ENCODE measurements at regions not wholly inside any gene's neighbourhood (a gene's known extent, or its start where the extent isn't known, plus 50 kb on each side); places are given as distances from the start of the nearest gene placed in this dataset.
"Not testable (repeated sequence)": the region's sequence is repeated elsewhere in the genome, so short reads cannot be mapped to it uniquely, and the experiment has no call there.

DNA sequence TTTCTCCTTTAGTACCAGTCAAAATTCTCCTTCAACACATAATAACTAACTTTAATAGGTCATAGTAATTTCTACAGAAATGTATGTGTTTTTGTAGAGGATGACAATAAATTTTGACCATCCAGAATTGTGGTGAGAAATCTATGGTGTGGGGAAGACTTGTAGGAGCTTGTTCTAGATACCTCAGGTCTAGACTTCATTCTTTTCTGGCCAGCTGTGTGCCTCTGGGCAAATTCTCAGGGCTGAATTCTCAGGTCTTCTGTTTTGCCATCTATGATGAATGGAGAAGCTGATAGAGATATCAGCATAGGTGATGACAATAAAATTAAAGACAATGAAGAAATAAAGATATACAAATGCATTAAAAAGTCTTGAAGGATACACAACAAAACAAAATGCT lies 298.6 kb upstream of the MEF2C start:
- no peak for DNase-seq

DNA sequence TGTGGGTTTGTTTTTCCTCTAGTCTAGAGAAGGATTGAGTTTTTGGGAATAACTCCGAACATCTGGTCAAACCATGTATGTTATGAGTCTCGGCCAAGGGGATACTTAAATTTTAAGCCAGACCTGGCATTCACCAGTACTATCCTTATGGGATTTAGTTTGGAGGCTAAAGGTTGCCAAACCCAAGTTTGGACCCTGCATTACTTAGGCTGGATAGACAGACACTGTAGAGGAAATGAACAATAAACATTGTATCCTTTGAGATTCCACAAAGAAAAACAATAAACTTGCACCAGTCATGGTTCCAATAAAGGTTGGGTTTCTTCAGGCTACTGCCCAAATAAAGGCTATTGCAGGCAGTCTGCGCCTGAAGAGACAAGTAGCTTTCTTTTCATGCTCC lies 296.7 kb upstream of the MEF2C start:
- no peak for DNase-seq

DNA sequence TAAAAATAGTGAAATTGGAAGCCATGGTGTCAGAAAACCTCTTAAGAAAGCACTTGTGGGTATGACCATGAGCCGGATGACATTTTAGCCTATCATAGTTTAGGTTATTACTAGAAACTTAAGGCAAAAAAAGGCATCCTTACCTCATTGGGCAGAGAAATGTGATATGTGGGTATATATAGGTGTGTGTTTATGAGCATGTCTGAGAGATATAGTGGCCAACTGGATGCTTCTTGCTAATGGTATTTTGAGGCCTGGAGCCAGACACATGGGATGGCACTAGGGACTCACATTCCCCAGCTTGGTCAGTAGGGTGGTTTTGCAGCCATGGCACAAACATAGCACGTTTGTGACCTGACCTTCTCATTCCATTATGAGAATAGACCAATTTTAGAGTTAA lies 295.6 kb upstream of the MEF2C start:
- no peak for DNase-seq

DNA sequence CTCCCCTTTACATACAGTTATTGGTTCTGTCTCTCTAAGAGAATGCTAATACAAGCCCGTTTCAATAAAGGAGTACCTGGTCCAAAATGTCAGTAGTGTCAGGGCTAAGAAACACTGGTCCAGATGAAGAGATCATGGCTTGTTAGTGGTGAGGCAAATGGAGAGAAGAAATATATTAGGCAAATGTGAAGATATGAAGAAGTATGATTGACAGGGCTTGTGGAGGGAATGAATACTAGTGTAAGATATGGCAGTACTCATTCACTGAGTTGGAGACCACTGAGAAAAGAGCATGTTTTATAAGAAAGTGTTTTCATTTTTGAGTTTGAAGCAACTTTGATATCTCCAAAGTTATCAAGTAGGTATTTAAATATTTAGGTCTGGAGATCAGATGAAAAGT lies 290.5 kb upstream of the MEF2C start:
- DNase-seq = no peak

DNA sequence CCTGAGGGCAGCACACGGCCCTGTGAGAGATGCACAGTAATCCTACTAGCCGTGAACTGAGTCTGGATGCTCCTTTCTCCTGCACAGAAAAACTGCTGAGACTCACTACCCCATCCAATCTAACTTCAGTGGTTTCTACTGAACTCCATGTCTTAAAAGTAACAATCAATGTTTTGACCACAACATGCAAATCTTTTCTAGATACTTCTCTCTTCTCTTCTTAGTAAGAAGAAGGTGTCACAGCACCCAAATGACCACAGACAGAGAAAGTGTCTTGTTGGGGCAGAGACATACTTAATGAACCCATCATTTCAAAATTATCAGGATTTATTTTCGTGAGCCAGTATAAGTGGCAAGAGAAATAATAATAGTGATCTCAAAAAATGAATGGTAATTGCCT lies 285.8 kb upstream of the MEF2C start:
- DNase-seq = no peak

DNA sequence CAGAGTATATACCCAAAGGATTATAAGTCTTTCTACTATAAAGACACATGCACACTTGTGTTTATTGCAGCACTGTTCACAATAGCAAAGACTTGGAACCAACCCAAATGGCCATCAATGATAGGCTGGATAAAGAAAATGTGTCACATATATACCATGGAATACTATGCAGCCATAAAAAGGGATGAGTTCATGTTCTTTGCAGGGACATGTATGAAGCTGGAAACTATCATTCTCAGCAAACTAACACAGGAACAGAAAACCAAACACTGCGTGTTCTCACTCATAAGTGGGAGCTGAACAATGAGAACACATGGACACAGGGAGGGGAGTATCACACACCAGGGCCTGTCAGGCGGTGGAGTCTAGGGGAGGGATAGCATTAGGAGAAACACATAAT lies 281.7 kb upstream of the MEF2C start:
- not testable (repeated sequence) for DNase-seq

DNA sequence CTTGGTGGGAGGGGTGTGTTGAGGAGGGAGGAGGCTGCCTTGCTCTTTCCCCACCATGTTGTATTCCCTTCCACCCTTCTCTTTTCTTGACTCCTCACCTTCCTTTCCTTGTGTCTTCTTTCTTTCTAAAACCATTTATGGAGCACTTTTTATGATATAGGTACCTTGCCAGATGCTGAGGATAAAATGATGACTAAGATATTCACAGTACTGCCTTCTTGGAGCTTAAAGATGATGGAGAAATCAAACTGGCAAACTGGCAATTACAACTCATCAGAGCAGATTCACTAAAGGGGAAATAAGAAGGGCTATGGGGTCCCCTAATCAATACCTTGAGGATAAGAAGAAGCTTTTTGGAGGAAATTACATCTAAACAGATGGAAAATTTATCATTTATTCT lies 273.2 kb upstream of the MEF2C start:
- no peak for DNase-seq

DNA sequence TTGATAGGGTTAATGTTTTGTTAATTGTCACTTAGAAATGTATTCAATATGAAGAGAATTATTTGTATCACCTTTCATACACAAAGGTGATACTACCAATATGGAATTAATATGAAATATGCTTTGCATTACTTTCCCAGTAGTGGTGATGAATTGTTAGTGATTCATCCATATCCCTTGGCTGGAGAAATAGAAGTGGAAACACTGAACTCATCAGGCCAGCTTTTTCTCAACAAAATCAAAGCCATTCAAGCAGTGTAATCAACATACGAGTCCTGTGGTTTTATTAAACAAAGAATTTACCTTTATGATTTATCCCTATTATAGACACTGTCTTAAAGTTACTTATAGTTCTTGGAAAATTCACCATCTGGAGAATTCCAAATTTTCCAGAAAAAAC lies 264.0 kb upstream of the MEF2C start:
- DNase-seq = no peak

DNA sequence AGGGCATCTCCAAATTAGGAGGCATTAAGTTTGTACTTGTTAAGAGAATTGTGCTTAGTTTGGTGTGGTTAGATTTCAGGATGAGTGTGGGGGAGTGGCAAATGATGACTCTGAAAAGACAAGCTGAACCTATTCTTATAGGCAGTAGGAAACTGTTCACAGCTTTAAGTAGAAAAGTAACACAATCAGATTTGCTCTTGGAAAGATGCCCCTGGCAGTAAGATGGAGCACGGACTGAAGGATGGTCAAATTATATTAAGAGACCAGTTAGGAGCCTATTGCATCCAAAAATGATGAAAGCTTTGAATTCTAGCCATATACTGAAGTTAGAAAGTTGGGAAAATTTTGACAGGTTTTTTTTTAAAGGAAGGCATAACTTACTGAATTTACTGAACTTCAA lies 254.2 kb upstream of the MEF2C start:
- DNase-seq = no peak

DNA sequence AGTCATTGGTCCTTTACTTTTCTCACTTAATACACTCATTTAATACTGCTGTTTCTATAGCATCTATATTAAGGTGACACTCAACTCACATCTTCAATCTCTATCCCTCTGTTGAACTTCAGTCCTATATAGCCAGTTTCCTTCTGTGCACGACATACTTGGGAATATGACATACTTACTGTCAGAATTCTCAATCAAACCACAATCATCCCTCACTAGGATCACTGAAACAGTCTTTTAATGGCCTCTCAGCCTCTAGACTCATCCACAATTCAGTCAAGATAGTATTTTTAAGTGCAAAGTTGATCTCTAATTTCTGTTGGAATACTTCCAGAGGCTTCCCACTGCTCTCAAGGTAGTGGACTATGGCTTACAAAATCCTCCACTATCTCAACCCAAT lies 251.0 kb upstream of the MEF2C start:
- DNase-seq = no peak

DNA sequence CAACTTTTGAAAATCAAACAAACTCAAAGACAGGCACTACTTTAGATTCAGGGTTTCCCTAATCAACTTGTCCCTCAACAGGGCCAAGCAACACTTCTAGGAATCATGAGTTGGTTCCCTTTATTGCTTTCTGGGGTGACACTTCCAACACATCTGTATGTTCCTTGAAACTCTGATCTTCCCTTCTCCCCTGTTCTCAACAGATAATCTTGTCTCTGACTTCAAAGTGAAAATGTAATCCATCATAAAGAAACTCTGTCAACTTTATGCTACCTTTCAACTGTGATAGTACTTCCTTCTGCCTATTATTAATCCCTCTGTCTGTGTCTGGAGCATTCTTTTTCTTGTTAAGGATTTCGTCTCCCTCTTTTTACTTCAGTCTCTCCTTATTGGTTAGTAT lies 250.1 kb upstream of the MEF2C start:
- DNase-seq = no peak

DNA sequence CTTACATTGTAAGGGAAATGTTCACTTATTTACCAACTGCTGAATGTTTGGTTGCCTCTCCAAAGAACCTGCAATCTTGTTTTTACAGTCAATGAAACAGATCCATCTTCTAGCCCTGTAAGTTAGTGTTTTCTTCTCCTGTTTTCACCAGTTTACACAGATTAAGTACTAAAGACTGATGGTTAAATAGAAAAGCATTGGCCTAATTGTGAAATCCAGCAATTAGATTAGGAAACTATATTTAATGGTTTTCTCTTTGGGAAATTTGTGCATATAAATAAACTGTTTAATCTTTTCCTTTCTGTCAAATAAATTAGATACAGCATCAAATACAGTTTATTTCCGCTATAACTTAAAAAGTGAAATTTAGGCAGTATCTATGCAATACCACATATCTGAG lies 247.9 kb upstream of the MEF2C start:
- no peak for DNase-seq

DNA sequence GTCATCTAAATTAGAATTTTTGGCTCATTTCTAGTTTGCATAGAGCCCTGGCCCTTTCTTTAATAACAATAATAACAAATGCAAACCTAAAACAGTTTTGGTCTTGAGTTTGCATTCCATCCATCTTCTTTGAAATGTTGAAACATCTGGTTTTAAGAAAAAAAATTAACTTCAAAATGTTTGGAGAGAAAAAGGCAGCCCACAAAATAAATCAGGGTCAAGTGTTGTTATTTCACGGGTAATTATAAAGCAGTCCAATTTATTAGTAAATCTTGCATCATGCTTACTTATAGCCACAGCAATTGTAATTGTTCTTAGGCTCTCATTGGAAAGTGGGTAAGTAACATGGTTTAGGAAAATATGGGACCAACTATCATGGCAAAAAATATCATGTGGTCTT lies 247.0 kb upstream of the MEF2C start:
- no peak for DNase-seq

DNA sequence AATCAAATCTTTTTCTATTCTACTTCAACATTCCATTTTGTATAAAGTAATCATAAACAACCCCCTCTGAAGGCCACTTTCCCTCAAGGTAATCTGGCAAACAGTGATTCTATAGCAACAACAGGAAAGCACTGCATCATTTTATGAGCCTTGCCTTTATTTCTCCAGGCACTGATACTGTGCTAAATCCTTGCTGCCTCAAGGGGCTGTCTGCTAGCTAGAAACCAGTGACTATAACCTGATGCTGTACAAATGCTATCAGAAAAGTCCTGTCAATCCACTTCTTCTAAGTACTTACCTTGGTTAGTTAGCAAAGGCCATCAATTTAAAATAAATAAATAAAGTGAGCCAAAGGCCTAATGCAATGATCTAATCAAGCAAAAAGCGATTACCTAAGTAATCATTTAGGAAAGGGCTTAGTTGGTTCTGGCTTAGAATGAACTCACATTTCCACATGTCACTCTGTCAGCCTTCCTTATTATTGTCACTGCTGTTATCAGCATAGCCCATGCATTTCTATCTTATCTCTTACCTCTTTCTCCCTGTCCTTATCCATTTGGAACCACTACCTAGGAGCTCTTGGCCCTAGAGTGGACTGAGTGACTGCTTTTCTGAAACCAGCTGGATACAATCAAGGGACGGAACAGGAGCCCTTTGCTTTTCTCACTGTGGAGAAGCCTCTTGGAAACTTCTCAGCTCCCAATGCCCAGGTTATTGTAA lies 246.1 kb upstream of the MEF2C start:
- no peak for DNase-seq

DNA sequence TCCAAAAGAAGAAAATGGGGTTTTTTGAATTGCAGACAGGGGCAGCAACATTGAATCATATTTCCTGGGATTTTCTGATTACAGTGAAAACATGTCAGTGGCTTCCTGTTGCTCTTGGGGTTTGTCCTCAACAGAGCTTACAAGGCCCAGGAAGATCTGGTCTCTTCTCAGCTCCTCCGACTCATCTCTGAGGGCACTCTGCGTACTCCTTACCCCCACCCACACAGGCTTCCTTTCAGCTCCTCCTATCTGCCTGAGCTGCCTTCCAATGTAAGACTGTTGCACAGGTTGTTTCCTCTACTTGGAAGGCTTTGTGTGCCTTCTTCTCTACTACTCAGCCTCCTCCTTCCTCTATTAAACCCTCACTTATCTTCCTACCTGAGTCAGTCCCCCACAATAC lies 245.1 kb upstream of the MEF2C start:
- DNase-seq = no peak

DNA sequence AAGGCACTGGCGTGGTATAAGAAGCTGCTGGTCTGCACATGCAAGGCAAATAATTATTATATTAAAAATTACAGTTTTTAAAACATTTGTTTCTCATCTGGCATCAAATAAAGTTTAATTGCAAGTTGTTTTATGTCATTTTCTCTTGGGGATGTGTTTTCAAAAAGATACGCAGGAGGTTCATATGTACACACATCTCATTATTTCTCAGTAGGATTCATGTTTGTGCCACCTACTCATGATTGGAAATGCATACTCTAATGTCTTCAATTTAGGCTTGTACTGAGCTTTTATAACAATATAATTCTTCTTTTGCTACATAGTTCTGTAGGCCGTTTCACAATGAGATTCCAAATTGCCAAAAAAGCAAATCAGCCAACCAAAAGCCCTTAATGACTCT lies 244.2 kb upstream of the MEF2C start:
- DNase-seq = no peak

DNA sequence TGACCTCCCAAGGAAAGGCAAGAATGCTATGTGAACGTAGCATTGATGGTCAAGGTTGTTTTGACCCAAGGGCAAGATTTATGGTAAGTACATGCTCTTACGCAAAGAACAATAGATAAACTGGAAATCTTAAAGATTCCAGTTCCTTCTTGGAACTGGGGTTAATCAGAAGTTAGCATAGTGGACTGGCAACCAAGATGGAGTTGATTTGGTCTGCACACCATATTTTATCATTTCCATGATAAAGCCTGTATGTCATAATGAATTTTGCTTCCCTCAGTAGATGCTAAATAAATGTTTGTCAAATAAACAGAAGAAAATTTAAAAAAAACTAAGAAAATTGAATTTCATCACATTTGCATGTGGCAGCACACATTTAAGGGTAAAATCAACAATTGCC lies 242.4 kb upstream of the MEF2C start:
- DNase-seq = no peak

DNA sequence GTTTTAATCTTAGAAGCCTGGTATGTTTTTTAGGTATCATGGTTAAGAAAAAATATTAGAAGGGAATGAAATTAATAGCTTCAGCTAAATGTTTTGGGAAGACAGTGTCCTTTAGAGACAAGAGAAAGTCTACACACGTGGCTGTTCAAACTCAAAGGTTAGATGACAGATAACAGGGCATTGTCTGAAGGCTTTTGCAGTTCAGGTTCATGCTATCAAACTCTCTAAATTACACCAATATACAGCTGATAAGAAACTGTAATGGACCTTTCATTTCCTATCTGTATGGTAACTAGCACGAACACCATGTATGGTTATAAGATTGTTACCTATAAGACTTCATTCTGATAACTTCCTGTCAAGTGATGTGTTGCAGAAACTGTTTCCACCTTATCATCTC lies 240.6 kb upstream of the MEF2C start:
- DNase-seq = no peak

DNA sequence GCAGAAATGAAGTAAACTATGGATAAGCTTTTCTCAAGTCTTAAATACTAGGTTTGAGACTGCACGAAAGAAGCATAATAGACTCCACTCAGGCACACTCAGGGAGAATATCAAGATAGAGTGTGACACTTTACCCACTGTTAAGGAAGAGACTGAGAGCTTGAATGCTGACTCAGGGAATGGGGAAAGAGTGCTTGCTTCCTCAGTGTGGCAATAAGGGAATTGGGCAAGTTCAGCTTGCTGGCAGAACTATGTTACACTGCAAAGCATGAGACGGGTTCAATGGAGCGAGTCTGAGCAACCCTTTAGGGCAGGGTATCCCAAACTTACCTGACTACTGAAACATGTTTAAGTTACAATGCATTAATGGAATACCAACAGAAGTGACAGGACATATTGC lies 237.7 kb upstream of the MEF2C start:
- no peak for DNase-seq

DNA sequence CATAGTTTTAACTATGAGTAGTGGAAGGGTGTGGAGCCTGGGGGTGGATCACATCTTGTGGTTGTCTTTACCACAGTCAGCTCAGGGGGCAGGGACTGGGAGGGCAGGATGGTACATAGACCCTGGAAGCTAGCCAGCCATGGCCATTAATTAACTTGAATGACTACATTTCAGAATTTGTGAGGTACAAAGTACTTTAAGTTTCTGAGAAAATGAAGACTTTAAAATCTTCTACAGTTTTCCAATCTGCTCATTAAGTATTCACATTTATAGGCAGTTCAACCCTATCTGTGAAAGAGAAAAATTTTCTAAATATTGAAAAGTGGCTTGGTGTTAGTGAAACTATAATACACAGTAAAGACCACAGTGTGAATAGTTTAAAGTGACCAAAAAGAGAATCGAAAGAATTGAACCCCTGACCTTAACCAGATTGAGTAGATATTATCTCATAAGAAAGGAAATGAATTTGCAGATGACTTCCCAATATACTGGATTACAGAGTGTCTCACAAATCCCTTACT lies 234.2 kb upstream of the MEF2C start:
- DNase-seq = no peak

DNA sequence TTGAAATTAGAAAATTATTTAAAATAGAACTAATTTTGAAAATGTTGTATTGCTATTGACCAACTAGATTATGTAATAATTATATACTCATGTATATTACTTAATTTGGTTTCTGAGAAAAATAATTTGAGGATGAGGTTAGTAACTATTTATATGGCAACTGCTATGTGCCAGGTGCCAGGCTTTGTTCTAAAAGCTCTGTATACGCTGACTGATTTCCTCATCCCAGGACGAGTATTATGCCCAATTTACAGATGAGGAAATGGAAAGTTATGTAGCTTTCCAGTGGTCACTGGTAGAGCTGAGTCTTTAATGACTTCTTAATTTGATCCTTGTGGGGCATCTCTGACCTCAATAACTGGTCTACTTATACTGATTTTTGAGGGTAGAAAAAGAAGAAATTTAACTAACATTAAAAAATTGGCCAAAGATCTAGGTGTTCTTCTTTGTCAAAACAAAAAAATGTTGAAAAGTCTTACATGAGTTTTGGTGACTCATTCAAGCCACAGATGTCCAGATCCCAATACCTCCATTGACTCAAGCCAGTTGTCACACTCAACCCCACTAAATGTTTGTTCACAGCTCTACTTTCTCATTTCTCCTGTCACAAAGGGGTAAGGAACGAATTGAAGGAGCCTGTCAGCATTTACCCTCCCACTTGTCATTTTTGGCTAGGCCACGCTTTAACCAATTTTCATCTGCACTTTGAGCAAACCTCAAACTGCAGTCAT lies 228.1 kb upstream of the MEF2C start:
- DNase-seq = no peak

DNA sequence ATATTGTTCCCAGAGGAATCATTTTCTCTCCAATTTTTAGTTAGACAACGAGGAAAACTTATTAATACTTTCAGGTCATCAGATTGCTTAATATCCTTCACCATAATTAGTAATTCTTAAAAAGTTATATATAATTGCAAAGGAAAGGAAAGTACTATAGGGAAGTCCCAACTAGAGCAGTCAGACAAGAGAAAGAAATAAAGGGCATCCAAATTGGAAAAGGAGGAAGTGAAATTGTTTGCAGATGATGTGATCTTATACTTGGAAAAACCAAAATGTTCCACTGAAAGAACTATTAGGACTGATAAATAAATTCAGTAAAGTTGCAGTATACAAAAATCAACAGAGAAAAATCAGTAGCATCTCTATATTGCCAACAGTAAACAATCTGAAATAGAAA lies 223.5 kb upstream of the MEF2C start:
- DNase-seq = no peak

DNA sequence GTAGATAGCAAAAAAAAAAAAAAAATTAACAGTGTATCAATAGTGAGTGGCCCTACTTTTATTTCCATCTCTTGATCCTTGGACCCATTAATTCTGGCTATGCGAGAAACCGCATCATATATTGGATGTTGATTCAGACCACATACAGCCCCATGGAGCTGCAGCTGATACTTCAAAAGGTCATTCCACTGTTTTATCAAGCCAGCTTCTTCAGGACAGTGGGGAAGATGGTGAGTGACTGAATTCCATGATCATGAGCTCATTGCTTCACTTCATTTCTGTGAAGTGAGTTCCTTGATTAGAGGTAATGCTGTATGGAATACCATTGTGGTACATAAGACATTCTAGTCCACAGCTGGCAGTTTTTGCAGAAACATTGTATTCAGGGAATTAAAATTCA lies 222.9 kb upstream of the MEF2C start:
- no peak for DNase-seq

DNA sequence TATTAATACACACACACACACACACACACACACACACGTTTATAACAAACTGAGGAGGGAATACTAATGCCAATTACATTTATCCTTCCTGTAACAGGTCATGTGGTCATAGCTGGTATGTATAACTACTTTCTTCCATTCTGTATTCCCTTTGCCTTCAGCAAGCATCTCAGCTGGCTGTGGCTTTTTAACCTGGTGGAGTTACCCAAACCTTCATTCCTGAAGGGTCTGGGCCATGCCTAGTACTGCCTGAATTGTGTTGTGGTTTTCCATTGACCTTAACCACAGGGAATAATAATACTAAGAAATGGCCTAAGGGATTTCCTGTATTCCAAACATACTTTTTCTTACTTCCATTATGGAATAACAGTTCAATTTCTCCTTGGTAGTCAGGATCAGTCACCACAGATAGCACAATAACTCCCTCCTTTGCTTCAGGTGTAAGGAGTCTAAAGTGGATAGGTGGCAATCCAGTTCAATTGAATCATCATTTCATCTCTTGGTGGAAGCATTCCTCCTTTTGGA lies 222.2 kb upstream of the MEF2C start:
- no peak for DNase-seq

Measured in SHP77 treated with DMSO at 0.1 percent for 48 hours (cell line).